HCT116 (cell line): ENCODE measurements at regions not wholly inside any gene's neighbourhood (a gene's known extent, or its start where the extent isn't known, plus 50 kb on each side); places are given as distances from the start of the nearest gene placed in this dataset.

ENCODE experiments used
- ATAC-seq: fragments of 200-7000 bp; cut with Tn5 transposase; 2 replicates; pipeline ENCODE4 v1.9.1; 2020; ENCODE audit warnings: mild to moderate bottlenecking, moderate library complexity
- BruUV-seq: library from RNA; stranded (reverse); fragments of 400-500 nt; replicated peaks from 2 replicates; lab custom pipeline; 2021; lab: Mats Ljungman, UMichigan
- CTCF ChIA-PET: fragments of 300-600 bp; sonication (Branson Sonifier 250); formaldehyde crosslinking; loops from one replicate; lab custom pipeline; 2021; ENCODE audit warnings: antibody characterized with exemption; lab: Charles Lee
- POLR2A ChIA-PET: fragments of 300-600, 350-600 bp; sonication (Branson Sonifier 250); formaldehyde crosslinking; loops from one replicate; lab custom pipeline; 2021; ENCODE audit warnings: antibody characterized with exemption; lab: Charles Lee
- RAD21 ChIA-PET, 2 experiments: fragments of 300-600 bp; sonication (Branson Sonifier 250); formaldehyde crosslinking; loops; one replicate each; lab custom pipeline; 2023; ENCODE audit warnings: low total read pairs in 2 of 2; ENCODE audit not compliant: uncharacterized antibody in 2 of 2, unreplicated experiment in 2 of 2, low non-redundant PET in 1 of 2; lab: Charles Lee
- DNase-seq: peaks from one replicate; pipeline ENCODE4 v3.0.0-alpha.2; 2010; ENCODE audit warnings: low read depth, low spot score
- H2AFZ ChIP-seq: fragments of 200-600 bp; shearing (Covaris generic), sonication (generic); 2 replicates; pipeline ENCODE4 v1.6.1; 2017; ENCODE audit warnings: low read depth, mixed run types, mixed read lengths, antibody characterized with exemption, low read length; ENCODE audit not compliant: poor library complexity, severe bottlenecking
- H3K27ac ChIP-seq: 2 replicates; pipeline ENCODE4 v1.5.1; 2012; ENCODE audit warnings: low read depth, low read length
- H3K27me3 ChIP-seq: fragments of 200-600 bp; sonication (generic); 2 replicates; pipeline ENCODE4 v1.6.1; 2016; ENCODE audit warnings: mixed run types, low read length, mixed read lengths; ENCODE audit not compliant: insufficient read depth
- H3K36me3 ChIP-seq, 2 experiments: fragments of 200-500 bp in 1 of 2; fragments of 200-600 bp in 1 of 2; sonication (Bioruptor generic) in 1 of 2; sonication (generic) in 1 of 2; 2 replicates each; pipeline versions ENCODE4 v1.5.1 to v1.6.1; 2014 to 2016; ENCODE audit warnings: low read length in 2 of 2, inconsistent platforms in 1 of 2, mixed read lengths in 1 of 2, mixed run types in 1 of 2; ENCODE audit not compliant: insufficient read depth in 2 of 2, control insufficient read depth in 1 of 2
- H3K4me1 ChIP-seq, 2 experiments: fragments of 200-600 bp in 1 of 2; sonication (generic) in 1 of 2; 2 replicates each; pipeline versions ENCODE4 v1.5.1 to v1.6.1; 2012 to 2017; ENCODE audit warnings: low read length in 2 of 2, inconsistent platforms in 1 of 2, mild to moderate bottlenecking in 1 of 2, mixed read lengths in 1 of 2, mixed run types in 1 of 2, moderate library complexity in 1 of 2; ENCODE audit not compliant: insufficient read depth in 2 of 2, control insufficient read depth in 1 of 2
- H3K4me2 ChIP-seq: fragments of 200-600 bp; sonication (generic); 2 replicates; pipeline ENCODE4 v1.6.1; 2017; ENCODE audit warnings: mixed run types, low read length, mixed read lengths
- H3K4me3 ChIP-seq, 2 experiments: fragments of 200-600 bp in 1 of 2; sonication (generic) in 1 of 2; replicated peaks in 1 of 2; 2 replicates each; pipeline ENCODE4 v1.5.1; 2011 to 2016; ENCODE audit warnings: low read length in 2 of 2, control low read depth in 1 of 2, low read depth in 1 of 2, mild to moderate bottlenecking in 1 of 2, mixed read lengths in 1 of 2, mixed run types in 1 of 2
- H3K79me2 ChIP-seq: fragments of 200-600 bp; sonication (generic); 2 replicates; pipeline ENCODE4 v1.6.1; 2017; ENCODE audit warnings: mild to moderate bottlenecking, mixed run types, low read length, moderate library complexity, mixed read lengths; ENCODE audit not compliant: insufficient read depth
- H3K9ac ChIP-seq: fragments of 200-600 bp; sonication (generic); 2 replicates; pipeline ENCODE4 v1.6.1; 2016; ENCODE audit warnings: low read length, mixed read lengths
- H3K9me2 ChIP-seq: fragments of 200-600 bp; sonication (generic), shearing (Covaris generic); 2 replicates; pipeline ENCODE4 v1.6.1; 2017; ENCODE audit warnings: mixed run types, mild to moderate bottlenecking, moderate library complexity; ENCODE audit not compliant: insufficient read depth
- H3K9me3 ChIP-seq, 2 experiments: fragments of 200-500 bp in 1 of 2; fragments of 200-600 bp in 1 of 2; sonication (Bioruptor generic) in 1 of 2; sonication (generic) in 1 of 2; 2 replicates each; pipeline ENCODE4 v1.6.1; 2014 to 2017; ENCODE audit warnings: low read length in 2 of 2, mixed read lengths in 2 of 2, inconsistent platforms in 1 of 2, low read depth in 1 of 2, mild to moderate bottlenecking in 1 of 2, mixed run types in 1 of 2, moderate library complexity in 1 of 2; ENCODE audit not compliant: control insufficient read depth in 1 of 2, insufficient read depth in 1 of 2
- H4K20me1 ChIP-seq: fragments of 200-600 bp; sonication (generic), shearing (Covaris generic); 2 replicates; pipeline ENCODE4 v1.6.1; 2017; ENCODE audit warnings: mixed run types, mild to moderate bottlenecking, moderate library complexity; ENCODE audit not compliant: insufficient read depth
- CBX3 ChIP-seq: IDR thresholded peaks from 2 replicates; pipeline ENCODE4 v1.6.1; 2012; ENCODE audit warnings: low read depth
- CEBPB ChIP-seq: IDR thresholded peaks from 2 replicates; pipeline ENCODE4 v1.6.1; 2012; ENCODE audit warnings: low read depth
- CTCF ChIP-seq, 3 experiments: fragments of 200-600 bp in 1 of 3; sonication (generic) in 1 of 3; IDR thresholded peaks in 2 of 3; conservative IDR thresholded peaks in 1 of 3; 2 replicates each; pipeline ENCODE4 v1.5.1; 2012 to 2017; ENCODE audit warnings: low read depth in 2 of 3, low read length in 2 of 3, antibody characterized with exemption in 1 of 3, borderline replicate concordance in 1 of 3, control low read depth in 1 of 3, mild to moderate bottlenecking in 1 of 3, mixed read lengths in 1 of 3, mixed run types in 1 of 3, moderate library complexity in 1 of 3; ENCODE audit not compliant: insufficient read depth in 1 of 3
- EGR1 ChIP-seq: IDR thresholded peaks from 2 replicates; pipeline ENCODE4 v1.6.1; 2012; ENCODE audit warnings: low read depth
- ELF1 ChIP-seq: IDR thresholded peaks from 2 replicates; pipeline ENCODE4 v1.6.1; 2012; ENCODE audit warnings: low read depth, borderline replicate concordance
- EZH2phosphoT487 ChIP-seq: fragments of 200-600 bp; IDR thresholded peaks from 2 replicates; pipeline ENCODE4 v1.6.1; 2018; ENCODE audit warnings: antibody characterized with exemption, borderline replicate concordance
- FOSL1 ChIP-seq: IDR thresholded peaks from 2 replicates; pipeline ENCODE4 v1.6.1; 2012; ENCODE audit warnings: low read depth
- JUND ChIP-seq: IDR thresholded peaks from 2 replicates; pipeline ENCODE4 v1.6.1; 2012
- POLR2A ChIP-seq: IDR thresholded peaks from 2 replicates; pipeline ENCODE4 v1.7.0; 2011; ENCODE audit warnings: borderline replicate concordance; ENCODE audit not compliant: insufficient read depth, insufficient read length; ENCODE audit errors: extremely low read depth
- REST ChIP-seq: IDR thresholded peaks from 2 replicates; pipeline ENCODE4 v1.6.1; 2012; ENCODE audit warnings: low read depth
- SRF ChIP-seq: IDR thresholded peaks from 2 replicates; pipeline ENCODE4 v1.6.1; 2012; ENCODE audit warnings: low read depth
- TCF7L2 ChIP-seq: IDR thresholded peaks from 2 replicates; pipeline ENCODE4 v1.7.0; 2011; ENCODE audit warnings: borderline replicate concordance, inconsistent platforms; ENCODE audit not compliant: insufficient read depth, insufficient read length; ENCODE audit errors: extremely low read depth
- intact Hi-C: fragments of 100-400 bp; cut with micrococcal nuclease; formaldehyde crosslinking; loops from 2 replicates; pipeline ENCODE4 v1.10.0; 2022

- intact Hi-C loops = no loop called here
- H3K9ac ChIP-seq = no peak overlapping the region
- ATAC-seq = no peak
- no peak overlapping the region for H3K27ac ChIP-seq
- TF ChIP-seq ELF1 (no peak), TCF7L2 (no peak), POLR2A (no peak)
- H3K27me3 ChIP-seq = no peaks in the 10 kb centered on the region
- H3K4me3 ChIP-seq = no peak overlapping the region
- ChIA-PET CTCF (no interaction called here), POLR2A (no interaction called here), RAD21 (no interaction called here)
- BruUV-seq = no TSS peak
- H2AFZ ChIP-seq = no peak overlapping the region
- DNase-seq = no peak
- no peaks in the 10 kb centered on the region for H3K9me2 ChIP-seq
- no peaks in the 10 kb centered on the region for H3K79me2 ChIP-seq
- no peaks in the 10 kb centered on the region for H3K36me3 ChIP-seq
- H3K9me3 ChIP-seq = no peaks in the 10 kb centered on the region
- H3K4me1 ChIP-seq = no peaks in the 10 kb centered on the region
- H4K20me1 ChIP-seq = no peaks in the 10 kb centered on the region
- H3K4me2 ChIP-seq = no peak overlapping the region
These were observed 104.5 kb upstream of the SOX1 start for GRCh38 chr13:111962431-111962891.

- Histone ChIP-seq H2AFZ (no peak overlapping the region), H3K27ac (no peak overlapping the region), H3K4me1 (no peaks in the 10 kb centered on the region), H3K27me3 (no peaks in the 10 kb centered on the region), H3K79me2 (no peaks in the 10 kb centered on the region), H3K9ac (no peak overlapping the region), H3K4me2 (no peak overlapping the region), H3K36me3 (no peaks in the 10 kb centered on the region), H3K4me3 (no peak overlapping the region), H4K20me1 (no peaks in the 10 kb centered on the region), H3K9me2 (no peaks in the 10 kb centered on the region), H3K9me3 (no peaks in the 10 kb centered on the region)
- CTCF ChIA-PET = no interaction called here
- ATAC-seq (no peak), DNase-seq (no peak)
- no peak for TF ChIP-seq EZH2phosphoT487
- TF ChIP-seq REST = no peak
- TF ChIP-seq CEBPB = no peak
- no peak for TF ChIP-seq POLR2A
- no peak for TF ChIP-seq CBX3
- TF ChIP-seq SRF = no peak
- TF ChIP-seq FOSL1 = no peak
- no peak for TF ChIP-seq JUND
- no peak for TF ChIP-seq EGR1
- no peak for TF ChIP-seq CTCF (IDR thresholded peaks at IDR 0.05 in 2 of 3, conservative IDR thresholded peaks at IDR 0.05 in 1 of 3; ENCODE audit: borderline replicate concordance in 1 of 3, insufficient read depth in 1 of 3, low read depth in 2 of 3, low read length in 2 of 3)
- RAD21 ChIA-PET = no interaction called here
- POLR2A ChIA-PET = no interaction called here
- no TSS peak for BruUV-seq
- intact Hi-C loops = no loop called here
These were observed 103.9 kb upstream of the SOX1 start for GRCh38 chr13:111963031-111963430.
